HepG2 (cell line): ENCODE measurements at regions not wholly inside any gene's neighbourhood (a gene's known extent, or its start where the extent isn't known, plus 50 kb on each side); places are given as distances from the start of the nearest gene placed in this dataset.

ENCODE experiments used
- ATAC-seq: fragments of 200-7000 bp; cut with Tn5 transposase; 3 replicates; pipeline ENCODE4 v1.9.1; 2020; ENCODE audit warnings: mild to moderate bottlenecking, moderate library complexity
- BruUV-seq: library from RNA; stranded (reverse); fragments of 400-500 nt; replicated peaks from 2 replicates; lab custom pipeline; 2021; lab: Mats Ljungman, UMichigan
- CTCF ChIA-PET: fragments of 300-600 bp; formaldehyde crosslinking; extraction: SDS; loops from one replicate; lab custom pipeline; 2021; ENCODE audit warnings: low total read pairs, inconsistent platforms, low intra/inter-chr PET ratio; lab: Yijun Ruan, JAX
- POLR2A ChIA-PET: fragments of 350-600 bp; sonication (Branson Sonifier 250); formaldehyde crosslinking; loops from one replicate; lab custom pipeline; 2020; ENCODE audit warnings: antibody characterized with exemption, inconsistent platforms; lab: Yijun Ruan, JAX
- DNase-seq: peaks from one replicate; pipeline ENCODE4 v3.0.0-alpha.2; 2015; ENCODE audit warnings: low spot score
- FAIRE-seq: peaks from 3 replicates; lab custom pipeline; 2011; peaks lifted over from hg19 to GRCh38; lab: Jason Lieb, UNC
- H2AFZ ChIP-seq: one replicate; pipeline ENCODE4 v1.6.1; 2011; ENCODE audit warnings: low read length, inconsistent platforms
- H3K27ac ChIP-seq: fragments of 300-600 bp; 3 replicates; pipeline ENCODE4 v1.8.0; 2011; ENCODE audit warnings: mixed run types, mild to moderate bottlenecking, mixed read lengths, low read length, inconsistent platforms; ENCODE audit not compliant: insufficient read depth; ENCODE audit errors: extremely low read length
- H3K27me3 ChIP-seq, 2 experiments: fragments of 200-600 bp in 1 of 2; 2 replicates in 1 of 2; 3 replicates in 1 of 2; pipeline versions ENCODE4 v1.6.0 to v1.8.0; 2011; ENCODE audit warnings: low read length in 2 of 2, mild to moderate bottlenecking in 2 of 2, moderate library complexity in 2 of 2, inconsistent platforms in 1 of 2; ENCODE audit not compliant: insufficient read depth in 2 of 2, control insufficient read depth in 1 of 2
- H3K36me3 ChIP-seq, 2 experiments: fragments of 200-600 bp in 1 of 2; replicated peaks in 1 of 2; 2 replicates in 1 of 2; 3 replicates in 1 of 2; pipeline versions ENCODE4 v1.5.1 to v1.8.0; 2011; ENCODE audit warnings: low read length in 2 of 2, inconsistent platforms in 1 of 2; ENCODE audit not compliant: insufficient read depth in 2 of 2, control insufficient read depth in 1 of 2
- H3K4me1 ChIP-seq: 2 replicates; pipeline ENCODE4 v1.5.1; 2012; ENCODE audit warnings: low read length, inconsistent platforms; ENCODE audit not compliant: insufficient read depth
- H3K4me2 ChIP-seq: 2 replicates; pipeline ENCODE4 v1.6.0; 2011; ENCODE audit warnings: low read depth, low read length, inconsistent platforms
- H3K4me3 ChIP-seq, 3 experiments: fragments of 200-600 bp in 1 of 3; sonication (generic), shearing (Covaris generic) in 1 of 3; replicated peaks in 1 of 3; 2 replicates each; pipeline ENCODE4 v1.5.1; 2011 to 2016; ENCODE audit warnings: low read length in 3 of 3, inconsistent platforms in 2 of 3, low read depth in 2 of 3, mild to moderate bottlenecking in 2 of 3, control low read depth in 1 of 3, mixed read lengths in 1 of 3; ENCODE audit not compliant: insufficient read depth in 1 of 3
- H3K79me2 ChIP-seq: one replicate; pipeline ENCODE4 v1.6.1; 2011; ENCODE audit warnings: low read length, inconsistent platforms; ENCODE audit not compliant: insufficient read depth
- H3K9ac ChIP-seq: 2 replicates; pipeline ENCODE4 v1.6.0; 2011; ENCODE audit warnings: mild to moderate bottlenecking, low read depth, low read length, inconsistent platforms; ENCODE audit not compliant: insufficient read depth
- H3K9me3 ChIP-seq: 2 replicates; pipeline ENCODE4 v1.5.1; 2012; ENCODE audit warnings: mild to moderate bottlenecking, low read length
- H4K20me1 ChIP-seq: 2 replicates; pipeline ENCODE4 v1.6.0; 2011; ENCODE audit warnings: inconsistent platforms, mild to moderate bottlenecking, low read length, moderate library complexity; ENCODE audit not compliant: insufficient read depth
- ARNT2 ChIP-seq: sonication (generic); formaldehyde crosslinking; IDR thresholded peaks from 2 replicates; pipeline ENCODE4 v1.8.0; 2022; ENCODE audit warnings: mild to moderate bottlenecking, low read depth, missing genetic modification reagents, moderate library complexity
- E2F5 ChIP-seq: sonication (generic); formaldehyde crosslinking; conservative IDR thresholded peaks from 2 replicates; pipeline ENCODE4 v1.4.0; 2020; ENCODE audit warnings: missing genetic modification reagents
- KDM5A ChIP-seq: fragments of 200-600 bp; sonication (generic); IDR thresholded peaks from 2 replicates; pipeline ENCODE4 v1.7.0; 2018; ENCODE audit warnings: antibody characterized with exemption, mild to moderate bottlenecking, low read length, borderline replicate concordance
- MEF2D ChIP-seq: sonication (generic); formaldehyde crosslinking; IDR thresholded peaks from 2 replicates; pipeline ENCODE4 v1.5.1; 2020; ENCODE audit warnings: mild to moderate bottlenecking, missing genetic modification reagents
- NR3C1 ChIP-seq: sonication (generic); formaldehyde crosslinking; IDR thresholded peaks from 2 replicates; pipeline ENCODE4 v1.4.0; 2020; ENCODE audit warnings: missing genetic modification reagents
- PCBP2 ChIP-seq: fragments of 200-400 bp; formaldehyde crosslinking; optimal IDR thresholded peaks from 2 replicates; pipeline ENCODE3; 2018; ENCODE audit warnings: low read length, low read depth; ENCODE audit not compliant: poor library complexity, severe bottlenecking
- RAD51 ChIP-seq: fragments of 450-650 bp; IDR thresholded peaks from 2 replicates; pipeline ENCODE4 v1.6.1; 2016; ENCODE audit warnings: borderline replicate concordance
- SOX13 ChIP-seq, 3 experiments: fragments of 450-650 bp in 1 of 3; sonication (generic) in 1 of 3; formaldehyde crosslinking in 1 of 3; IDR thresholded peaks in 2 of 3; conservative IDR thresholded peaks in 1 of 3; 2 replicates each; pipeline versions ENCODE4 v1.5.0 to v1.6.1; 2016 to 2020; ENCODE audit warnings: antibody characterized with exemption in 1 of 3, mild to moderate bottlenecking in 1 of 3, missing compliant biosample characterization in 1 of 3, missing genetic modification reagents in 1 of 3, moderate library complexity in 1 of 3
- TAF15 ChIP-seq: fragments of 200-400 bp; formaldehyde crosslinking; IDR thresholded peaks from one replicate; pipeline ENCODE4 v1.6.1; 2018; ENCODE audit warnings: mild to moderate bottlenecking, low read depth, low read length; ENCODE audit not compliant: poor library complexity, severe bottlenecking
- THYN1 ChIP-seq: sonication (generic); formaldehyde crosslinking; IDR thresholded peaks from 2 replicates; pipeline ENCODE4 v1.8.1; 2023; ENCODE audit warnings: low read depth, mild to moderate bottlenecking, moderate library complexity, missing genetic modification reagents, borderline replicate concordance
- TIGD3 ChIP-seq: sonication (generic); formaldehyde crosslinking; IDR thresholded peaks from 2 replicates; pipeline ENCODE4 v1.5.1; 2020; ENCODE audit warnings: mild to moderate bottlenecking, missing genetic modification reagents, borderline replicate concordance
- YEATS2 ChIP-seq: sonication (generic); formaldehyde crosslinking; IDR thresholded peaks from 2 replicates; pipeline ENCODE4 v1.4.0; 2020; ENCODE audit warnings: missing genetic modification reagents, borderline replicate concordance
- ZBTB14 ChIP-seq: sonication (generic); formaldehyde crosslinking; IDR thresholded peaks from 2 replicates; pipeline ENCODE4 v1.4.0; 2020; ENCODE audit warnings: missing genetic modification reagents
- ZNF136 ChIP-seq: sonication (generic); formaldehyde crosslinking; IDR thresholded peaks from 2 replicates; pipeline ENCODE4 v1.8.1; 2022; ENCODE audit warnings: low read depth, mild to moderate bottlenecking, moderate library complexity, missing genetic modification reagents
- ZNF496 ChIP-seq: sonication (generic); formaldehyde crosslinking; IDR thresholded peaks from 2 replicates; pipeline ENCODE4 v1.8.1; 2023; ENCODE audit warnings: mild to moderate bottlenecking, moderate library complexity, missing genetic modification reagents; ENCODE audit not compliant: insufficient replicate concordance
- ZSCAN9 ChIP-seq: IDR thresholded peaks from 2 replicates; pipeline ENCODE4 v1.6.1; 2016; ENCODE audit warnings: borderline replicate concordance
- WGBS: methylation state at CpG from one replicate; pipeline ENCODE4 v1.1.6; 2017; ENCODE audit warnings: low lambda C conversion rate; 5-methylcytosine and 5-hydroxymethylcytosine counted together
- in situ Hi-C: cut with HindIII; loops from 2 replicates; pipeline ENCODE4 v1.10.0; 2017; ENCODE audit warnings: low pct_unique_long_range_greater_than_20kb; ENCODE audit not compliant: extremely low pct_ligation_motif_present
- intact Hi-C: fragments of 100-400 bp; cut with micrococcal nuclease; formaldehyde crosslinking; loops from one replicate; pipeline ENCODE4 v1.10.0; 2022; ENCODE audit not compliant: unreplicated experiment

- Histone ChIP-seq H3K79me2 (no peaks in the 10 kb centered on the region), H3K9me3 (peaks cover 22% of the 10 kb centered on the region; the same call in 1 of the 2 replicates), H3K27ac (no peak overlapping the region), H3K36me3 (no peaks in the 10 kb centered on the region), H4K20me1 (no peaks in the 10 kb centered on the region), H3K4me1 (no peaks in the 10 kb centered on the region), H3K4me2 (no peak overlapping the region), H3K27me3 (no peaks in the 10 kb centered on the region; a peak in 1 of 5 replicates), H3K9ac (no peak overlapping the region), H2AFZ (no peak overlapping the region), H3K4me3 (no peak overlapping the region)
- no peak for TF ChIP-seq YEATS2 (CRISPR knock-in tag)
- TF ChIP-seq NR3C1 = no peak
- TF ChIP-seq THYN1 (CRISPR knock-in tag) = no peak
- TF ChIP-seq ZNF496 (CRISPR knock-in tag) = no peak
- no peak for TF ChIP-seq ZNF136 (CRISPR knock-in tag)
- no peak for TF ChIP-seq TIGD3
- ChIA-PET CTCF (no interaction called here), POLR2A (no interaction called here)
- DNase-seq = no peak
- in situ Hi-C loops (no loop called here), intact Hi-C loops (no loop called here)
- ATAC-seq = no peak
- 13% methylated on average over 4 of the region's 4 CpGs for WGBS
- BruUV-seq = no TSS peak
- FAIRE-seq = no peak
Observed at GRCh38 chr12:127425474-127425873, 841.5 kb upstream of the TMEM132C start.

GRCh38 chr12:127428420-127428819, 838.5 kb upstream of the TMEM132C start:
- no peak for DNase-seq
- H3K9me3 ChIP-seq = peaks cover 11% of the 10 kb centered on the region; the same call in 1 of the 2 replicates
- H3K4me3 ChIP-seq = no peak overlapping the region
- WGBS = 4% methylated on average over 6 of the region's 6 CpGs
- no TSS peak for BruUV-seq
- in situ Hi-C loops = no loop called here
- no peaks in the 10 kb centered on the region; a peak in 1 of 5 replicates for H3K27me3 ChIP-seq
- ChIA-PET POLR2A (no interaction called here), CTCF (no interaction called here)
- H3K4me2 ChIP-seq = no peak overlapping the region
- no peak overlapping the region for H3K27ac ChIP-seq
- no peaks in the 10 kb centered on the region for H3K79me2 ChIP-seq
- H3K9ac ChIP-seq = no peak overlapping the region
- intact Hi-C loops = no loop called here
- no peak overlapping the region for H2AFZ ChIP-seq
- no peak for ATAC-seq
- H4K20me1 ChIP-seq = no peaks in the 10 kb centered on the region
- H3K4me1 ChIP-seq = no peaks in the 10 kb centered on the region
- FAIRE-seq = no peak
- no peaks in the 10 kb centered on the region for H3K36me3 ChIP-seq
- TF ChIP-seq ZBTB14 (CRISPR knock-in tag) (no peak), E2F5 (CRISPR knock-in tag) (no peak), PCBP2 (no peak), SOX13 (IDR thresholded peaks at IDR 0.05) (no peak), SOX13 (CRISPR knock-in tag; conservative IDR thresholded peaks at IDR 0.05 in 1 of 2, IDR thresholded peaks at IDR 0.05 in 1 of 2) (no peak), ZNF136 (CRISPR knock-in tag) (no peak), ZSCAN9 (CRISPR knock-in tag) (no peak), ARNT2 (CRISPR knock-in tag) (no peak), RAD51 (no peak), TAF15 (no peak), MEF2D (CRISPR knock-in tag) (no peak), KDM5A (no peak)
